OCI-LY7 (cell line): ENCODE measurements at regions not wholly inside any gene's neighbourhood (a gene's known extent, or its start where the extent isn't known, plus 50 kb on each side); places are given as distances from the start of the nearest gene placed in this dataset.

Source experiments
- BruUV-seq: library from RNA; stranded (reverse); fragments of 400-500 nt; replicated peaks from 2 replicates; lab custom pipeline; 2021; lab: Mats Ljungman, UMichigan
- CTCF ChIA-PET: fragments of 300-600 bp; sonication (Branson Sonifier 250); formaldehyde crosslinking; loops from one replicate; lab custom pipeline; 2022; ENCODE audit warnings: antibody characterized with exemption; ENCODE audit not compliant: unreplicated experiment; lab: Charles Lee
- POLR2A ChIA-PET: fragments of 300-600 bp; sonication (Branson Sonifier 250); formaldehyde crosslinking; loops from one replicate; lab custom pipeline; 2022; ENCODE audit warnings: antibody characterized with exemption; lab: Charles Lee
- DNase-seq: peaks from one replicate; pipeline ENCODE4 v3.0.0-alpha.2; 2015; ENCODE audit warnings: low spot score
- H2AFZ ChIP-seq: fragments of 200-600 bp; sonication (generic), shearing (Covaris generic); 2 replicates; pipeline ENCODE4 v1.6.1; 2014; ENCODE audit warnings: mild to moderate bottlenecking, antibody characterized with exemption, low read length, moderate library complexity
- H3K27ac ChIP-seq: fragments of 200-600 bp; sonication (generic); 2 replicates; pipeline ENCODE4 v1.5.1; 2014; ENCODE audit warnings: mixed run types, low read depth, mild to moderate bottlenecking, moderate library complexity, low read length, inconsistent platforms; ENCODE audit not compliant: poor library complexity, severe bottlenecking
- H3K36me3 ChIP-seq: fragments of 200-600 bp; sonication (generic); 2 replicates; pipeline ENCODE4 v1.6.1; 2014; ENCODE audit warnings: mild to moderate bottlenecking, antibody characterized with exemption, low read length, moderate library complexity, mixed read lengths; ENCODE audit not compliant: insufficient read depth
- H3K4me1 ChIP-seq: fragments of 200-600 bp; sonication (generic); 2 replicates; pipeline ENCODE4 v1.5.1; 2014; ENCODE audit warnings: mild to moderate bottlenecking, low read length; ENCODE audit not compliant: insufficient read depth, poor library complexity, severe bottlenecking
- H3K4me2 ChIP-seq: fragments of 200-600 bp; sonication (generic); 2 replicates; pipeline ENCODE4 v1.6.1; 2014; ENCODE audit warnings: mild to moderate bottlenecking, low read length
- H3K4me3 ChIP-seq: fragments of 200-600 bp; sonication (generic); 2 replicates; pipeline ENCODE4 v1.5.1; 2014; ENCODE audit warnings: mild to moderate bottlenecking, low read depth, low read length; ENCODE audit not compliant: poor library complexity, severe bottlenecking
- H3K79me2 ChIP-seq: fragments of 200-600 bp; sonication (generic); 2 replicates; pipeline ENCODE4 v1.6.1; 2016; ENCODE audit warnings: low read depth, mild to moderate bottlenecking, low read length, moderate library complexity, mixed read lengths; ENCODE audit not compliant: insufficient read depth
- H3K9me2 ChIP-seq: fragments of 200-600 bp; sonication (generic); 2 replicates; pipeline ENCODE4 v1.6.1; 2016; ENCODE audit warnings: mild to moderate bottlenecking, low read length, mixed read lengths; ENCODE audit not compliant: insufficient read depth
- H3K9me3 ChIP-seq: fragments of 200-600 bp; sonication (generic); 2 replicates; pipeline ENCODE4 v1.6.1; 2014; ENCODE audit warnings: mild to moderate bottlenecking, mixed run types, low read length, mixed read lengths
- H4K20me1 ChIP-seq: fragments of 200-600 bp; sonication (generic); 2 replicates; pipeline ENCODE4 v1.6.1; 2014; ENCODE audit warnings: mild to moderate bottlenecking, antibody characterized with exemption, low read length, moderate library complexity, mixed read lengths; ENCODE audit not compliant: insufficient read depth
- CTCF ChIP-seq: fragments of 200-600 bp; sonication (generic); conservative IDR thresholded peaks from 2 replicates; pipeline ENCODE4 v1.5.1; 2014; ENCODE audit warnings: mild to moderate bottlenecking, antibody characterized with exemption, low read length, moderate library complexity, mixed read lengths
- EZH2phosphoT487 ChIP-seq: fragments of 200-600 bp; sonication (generic); IDR thresholded peaks from 2 replicates; pipeline ENCODE4 v1.6.1; 2018; ENCODE audit warnings: low read depth, borderline replicate concordance, mild to moderate bottlenecking, mixed run types, antibody characterized with exemption, low read length, moderate library complexity, mixed read lengths
- intact Hi-C: fragments of 100-400 bp; cut with micrococcal nuclease; formaldehyde crosslinking; loops from one replicate; pipeline ENCODE4 v1.10.0; 2022; ENCODE audit not compliant: unreplicated experiment

- ChIA-PET POLR2A (no interaction called here), CTCF (interaction anchor here (0.6 kb wide), 1 partner anchor 19 kb away, joined by 4 read pairs; no protein-coding TSS in a partner anchor)
- H3K27ac ChIP-seq = no peak overlapping the region
- H4K20me1 ChIP-seq = no peaks in the 10 kb centered on the region
- H3K4me1 ChIP-seq = no peaks in the 10 kb centered on the region
- BruUV-seq = no TSS peak
- H3K4me2 ChIP-seq = no peak overlapping the region
- H3K4me3 ChIP-seq = no peak overlapping the region
- no peaks in the 10 kb centered on the region for H3K9me3 ChIP-seq
- no peaks in the 10 kb centered on the region for H3K36me3 ChIP-seq
- H2AFZ ChIP-seq = no peak overlapping the region
- no peak for TF ChIP-seq CTCF
- no peak for TF ChIP-seq EZH2phosphoT487
- H3K9me2 ChIP-seq = no peaks in the 10 kb centered on the region
- H3K79me2 ChIP-seq = no peaks in the 10 kb centered on the region
- intact Hi-C loops = no loop called here
- DNase-seq = no peak
Measured at GRCh38 chr17:65320820-65321219, 183.7 kb downstream of the RGS9 start.

- no peaks in the 10 kb centered on the region for H3K4me1 ChIP-seq
- H3K9me2 ChIP-seq = no peaks in the 10 kb centered on the region
- H3K4me2 ChIP-seq = no peak overlapping the region
- H2AFZ ChIP-seq = no peak overlapping the region
- ChIA-PET POLR2A (no interaction called here), CTCF (no interaction called here)
- no peak for DNase-seq
- TF ChIP-seq EZH2phosphoT487 (no peak), CTCF (no peak)
- no peaks in the 10 kb centered on the region for H3K9me3 ChIP-seq
- H3K4me3 ChIP-seq = no peak overlapping the region
- no TSS peak for BruUV-seq
- intact Hi-C loops = no loop called here
- no peaks in the 10 kb centered on the region for H3K36me3 ChIP-seq
- H4K20me1 ChIP-seq = no peaks in the 10 kb centered on the region
- no peak overlapping the region for H3K27ac ChIP-seq
- no peaks in the 10 kb centered on the region for H3K79me2 ChIP-seq
Measured at GRCh38 chr17:65314212-65314611, 177.0 kb downstream of the RGS9 start.

- no peaks in the 10 kb centered on the region for H3K36me3 ChIP-seq
- H3K9me2 ChIP-seq = no peaks in the 10 kb centered on the region
- H3K27ac ChIP-seq = no peak overlapping the region
- H3K79me2 ChIP-seq = no peaks in the 10 kb centered on the region
- ChIA-PET POLR2A (no interaction called here), CTCF (no interaction called here)
- no peak overlapping the region for H3K4me2 ChIP-seq
- no peaks in the 10 kb centered on the region for H4K20me1 ChIP-seq
- no peak overlapping the region for H3K4me3 ChIP-seq
- H2AFZ ChIP-seq = no peak overlapping the region
- no peaks in the 10 kb centered on the region for H3K9me3 ChIP-seq
- TF ChIP-seq CTCF (no peak), EZH2phosphoT487 (no peak)
- no TSS peak for BruUV-seq
- intact Hi-C loops = no loop called here
- DNase-seq = no peak
- H3K4me1 ChIP-seq = no peaks in the 10 kb centered on the region
Measured at GRCh38 chr17:65312718-65313377, 175.7 kb downstream of the RGS9 start.
